IMR-90 (cell line): ENCODE measurements at regions not wholly inside any gene's neighbourhood (a gene's known extent, or its start where the extent isn't known, plus 50 kb on each side); places are given as distances from the start of the nearest gene placed in this dataset.

Experiments used
- ATAC-seq: fragments of 200-7000 bp; cut with Tn5 transposase; 2 replicates; pipeline ENCODE4 v1.9.1; 2020; ENCODE audit warnings: low read depth, mild to moderate bottlenecking, moderate library complexity
- BruUV-seq: library from RNA; stranded (reverse); fragments of 400-500 nt; replicated peaks from 2 replicates; lab custom pipeline; 2021; lab: Mats Ljungman, UMichigan
- CTCF ChIA-PET: fragments of 300-600 bp; formaldehyde crosslinking; extraction: SDS; loops from one replicate; lab custom pipeline; 2021; ENCODE audit warnings: antibody characterized with exemption; lab: Yijun Ruan, JAX
- POLR2A ChIA-PET: fragments of 300-600 bp; sonication (Branson Sonifier 250); formaldehyde crosslinking; loops from one replicate; lab custom pipeline; 2022; ENCODE audit warnings: antibody characterized with exemption; ENCODE audit not compliant: unreplicated experiment; lab: Charles Lee
- DNase-seq: peaks from one replicate; pipeline ENCODE4 v3.0.0; 2013
- H2AFZ ChIP-seq: replicated peaks from 2 replicates; pipeline ENCODE3; 2013; ENCODE audit warnings: low read length, mild to moderate bottlenecking; ENCODE audit not compliant: poor library complexity
- H2AK5ac ChIP-seq: 2 replicates; pipeline ENCODE4 v1.6.1; 2013; ENCODE audit warnings: low read depth, low read length, inconsistent platforms
- H2AK9ac ChIP-seq: replicated peaks from 2 replicates; pipeline ENCODE3; 2013; ENCODE audit warnings: mild to moderate bottlenecking, low read depth, low read length, moderate library complexity; ENCODE audit not compliant: poor library complexity
- H2BK120ac ChIP-seq: 2 replicates; pipeline ENCODE4 v1.6.1; 2013; ENCODE audit warnings: low read depth, low read length, inconsistent platforms
- H2BK15ac ChIP-seq: 3 replicates; pipeline ENCODE4 v1.6.1; 2013; ENCODE audit warnings: low read depth, low read length, inconsistent platforms
- H2BK20ac ChIP-seq: 2 replicates; pipeline ENCODE4 v1.6.1; 2013; ENCODE audit warnings: low read depth, mild to moderate bottlenecking, inconsistent platforms, low read length, moderate library complexity
- H2BK5ac ChIP-seq: 2 replicates; pipeline ENCODE4 v1.6.1; 2013; ENCODE audit warnings: mild to moderate bottlenecking, low read depth, low read length, inconsistent platforms; ENCODE audit not compliant: poor library complexity, severe bottlenecking
- H3K14ac ChIP-seq: replicated peaks from 2 replicates; pipeline ENCODE4 v1.6.1; 2013; ENCODE audit warnings: low read depth, low read length, inconsistent platforms
- H3K18ac ChIP-seq: 2 replicates; pipeline ENCODE4 v1.6.1; 2013; ENCODE audit warnings: low read depth, low read length, control low read depth
- H3K23ac ChIP-seq: 2 replicates; pipeline ENCODE4 v1.6.1; 2013; ENCODE audit warnings: low read depth, low read length, inconsistent platforms
- H3K27ac ChIP-seq: 2 replicates; pipeline ENCODE4 v1.5.1; 2013; ENCODE audit warnings: mild to moderate bottlenecking, control low read depth, low read length; ENCODE audit not compliant: insufficient read depth
- H3K27me3 ChIP-seq: 2 replicates; pipeline ENCODE4 v1.6.1; 2013; ENCODE audit warnings: low read length; ENCODE audit not compliant: control insufficient read depth, insufficient read depth
- H3K36me3 ChIP-seq: 2 replicates; pipeline ENCODE4 v1.6.1; 2013; ENCODE audit warnings: low read length, mixed read lengths; ENCODE audit not compliant: control insufficient read depth, insufficient read depth
- H3K4ac ChIP-seq: 2 replicates; pipeline ENCODE4 v1.6.1; 2013; ENCODE audit warnings: low read depth, low read length, inconsistent platforms
- H3K4me1 ChIP-seq: 2 replicates; pipeline ENCODE4 v1.6.1; 2013; ENCODE audit warnings: low read length, mixed read lengths; ENCODE audit not compliant: control insufficient read depth, insufficient read depth
- H3K4me2 ChIP-seq: 2 replicates; pipeline ENCODE4 v1.6.1; 2013; ENCODE audit warnings: low read depth, mild to moderate bottlenecking, control low read depth, low read length, moderate library complexity
- H3K4me3 ChIP-seq: 2 replicates; pipeline ENCODE4 v1.5.1; 2013; ENCODE audit warnings: low read depth, mild to moderate bottlenecking, control low read depth, low read length, moderate library complexity; ENCODE audit not compliant: insufficient read depth
- H3K56ac ChIP-seq: 2 replicates; pipeline ENCODE4 v1.6.1; 2013; ENCODE audit warnings: low read length, inconsistent platforms; ENCODE audit not compliant: insufficient read depth; ENCODE audit errors: extremely low read depth
- H3K79me1 ChIP-seq, 2 experiments: 2 replicates each; pipeline ENCODE4 v1.6.1; 2013; ENCODE audit warnings: low read length in 2 of 2, inconsistent platforms in 1 of 2, low read depth in 1 of 2
- H3K9ac ChIP-seq: 2 replicates; pipeline ENCODE4 v1.6.1; 2013; ENCODE audit warnings: low read depth, low read length, control low read depth
- H3K9me1 ChIP-seq: 2 replicates; pipeline ENCODE4 v1.6.1; 2013; ENCODE audit warnings: low read length, inconsistent platforms; ENCODE audit not compliant: insufficient read depth
- H3K9me3 ChIP-seq: 2 replicates; pipeline ENCODE4 v1.6.1; 2013; ENCODE audit warnings: low read length; ENCODE audit not compliant: control insufficient read depth, insufficient read depth
- H4K20me1 ChIP-seq: 2 replicates; pipeline ENCODE4 v1.6.1; 2013; ENCODE audit warnings: low read length, inconsistent platforms; ENCODE audit not compliant: insufficient read depth
- H4K5ac ChIP-seq: 2 replicates; pipeline ENCODE4 v1.6.1; 2013; ENCODE audit warnings: mild to moderate bottlenecking, low read depth, low read length, control low read depth
- H4K8ac ChIP-seq, 2 experiments: 2 replicates each; pipeline ENCODE4 v1.6.1; 2013; ENCODE audit warnings: low read depth in 2 of 2, low read length in 2 of 2, control low read depth in 1 of 2, inconsistent platforms in 1 of 2
- H4K91ac ChIP-seq: 2 replicates; pipeline ENCODE4 v1.6.1; 2013; ENCODE audit warnings: low read depth, low read length, inconsistent platforms; ENCODE audit not compliant: insufficient read depth
- RAD21 ChIP-seq: IDR thresholded peaks from 2 replicates; pipeline ENCODE4 v1.6.1; 2012; ENCODE audit warnings: low read length, improper control_type of control experiment
- WGBS, 2 experiments: methylation state at CpG; one replicate each; pipeline versions ENCODE4 v1.1.5 to v1.1.7; 2013; ENCODE audit warnings: missing lambda C conversion rate in 2 of 2; ENCODE audit not compliant: insufficient read length in 1 of 2; ENCODE audit errors: extremely low coverage in 2 of 2; 5-methylcytosine and 5-hydroxymethylcytosine counted together
- dilution Hi-C: fragments of 300-500 bp; cut with HindIII; formaldehyde crosslinking; loops from one replicate; pipeline ENCODE4 v1.14.3; 2018; ENCODE audit warnings: low sequenced_read_pairs; ENCODE audit not compliant: unreplicated experiment
- in situ Hi-C: fragments of 300-500 bp; cut with MboI; formaldehyde crosslinking; loops from 3 replicates; pipeline ENCODE4 v1.14.3; 2019; ENCODE audit warnings: low sequenced_read_pairs, inconsistent platforms, mixed read lengths
- intact Hi-C: fragments of 100-400 bp; cut with micrococcal nuclease; formaldehyde crosslinking; loops from 2 replicates; pipeline ENCODE4 v1.10.0; 2022

GRCh38 chr2:235224410-235224809 lies 269.4 kb upstream of the AGAP1 start:
- WGBS, 2 experiments: no CpG with 5 or more reads among the region's 5 CpGs
- dilution Hi-C loops (no loop called here), intact Hi-C loops (no loop called here)

More at GRCh38 chr2:235224410-235224809, 269.4 kb upstream of the AGAP1 start:
- H4K5ac ChIP-seq: no peak overlapping the region
- no peaks in the 10 kb centered on the region for H3K9me1 ChIP-seq
- BruUV-seq: no TSS peak
- H2BK15ac ChIP-seq: no peak overlapping the region
- H3K27ac ChIP-seq: no peak overlapping the region
- no peak overlapping the region for H3K4ac ChIP-seq
- no peak overlapping the region for H2AK9ac ChIP-seq
- H3K56ac ChIP-seq: no peak overlapping the region
- DNase-seq (no peak), ATAC-seq (no peak)
- ChIA-PET POLR2A (no interaction called here), CTCF (no interaction called here)
- H3K27me3 ChIP-seq: peaks cover 42% of the 10 kb centered on the region
- H3K23ac ChIP-seq: no peak overlapping the region
- no peaks in the 10 kb centered on the region; the same call in 1 of the 2 replicates for H3K9me3 ChIP-seq
- H2BK20ac ChIP-seq: no peak overlapping the region
- H3K9ac ChIP-seq: no peak overlapping the region
- no peak for TF ChIP-seq RAD21
- no peaks in the 10 kb centered on the region for H3K36me3 ChIP-seq
- no peaks in the 10 kb centered on the region for H4K20me1 ChIP-seq
- H2BK5ac ChIP-seq: no peak overlapping the region
- no peak overlapping the region for H2BK120ac ChIP-seq
- H4K8ac ChIP-seq: no peak overlapping the region
- no peak overlapping the region for H3K14ac ChIP-seq
- no peak overlapping the region for H3K4me2 ChIP-seq
- in situ Hi-C loops: no loop called here
- no peak overlapping the region for H2AFZ ChIP-seq
- no peak overlapping the region for H3K4me3 ChIP-seq
- no peaks in the 10 kb centered on the region for H3K4me1 ChIP-seq
- H2AK5ac ChIP-seq: no peak overlapping the region
- no peak overlapping the region for H4K91ac ChIP-seq
- no peaks in the 10 kb centered on the region for H3K79me1 ChIP-seq
- H3K18ac ChIP-seq: no peak overlapping the region
